ENCODE measurements at regions not wholly inside any gene's neighbourhood (a gene's known extent, or its start where the extent isn't known, plus 50 kb on each side); places are given as distances from the start of the nearest gene placed in this dataset.
"Not testable (repeated sequence)": the region's sequence is repeated elsewhere in the genome, so short reads cannot be mapped to it uniquely, and the experiment has no call there.

DNA sequence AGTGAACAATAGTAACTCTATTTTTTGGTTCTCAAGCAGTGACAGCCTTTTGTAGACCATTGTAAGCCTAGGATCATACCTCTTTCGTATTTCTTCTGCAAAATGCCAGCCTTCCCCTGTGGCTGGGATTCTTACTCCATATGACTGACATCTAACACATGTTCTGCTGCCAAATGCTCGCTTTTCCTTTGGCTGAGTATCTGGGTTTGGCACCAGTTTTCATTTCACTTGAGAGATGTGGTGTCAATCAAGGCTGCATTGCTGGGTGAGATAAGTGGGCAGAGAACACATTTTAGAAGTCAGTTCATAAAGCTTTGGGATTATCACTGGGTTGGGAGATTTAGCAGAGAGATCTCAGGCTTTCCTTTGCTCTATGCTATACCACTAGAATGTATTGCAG is 514.7 kb upstream of the SGO1 start:
- DNase-seq = no peak

DNA sequence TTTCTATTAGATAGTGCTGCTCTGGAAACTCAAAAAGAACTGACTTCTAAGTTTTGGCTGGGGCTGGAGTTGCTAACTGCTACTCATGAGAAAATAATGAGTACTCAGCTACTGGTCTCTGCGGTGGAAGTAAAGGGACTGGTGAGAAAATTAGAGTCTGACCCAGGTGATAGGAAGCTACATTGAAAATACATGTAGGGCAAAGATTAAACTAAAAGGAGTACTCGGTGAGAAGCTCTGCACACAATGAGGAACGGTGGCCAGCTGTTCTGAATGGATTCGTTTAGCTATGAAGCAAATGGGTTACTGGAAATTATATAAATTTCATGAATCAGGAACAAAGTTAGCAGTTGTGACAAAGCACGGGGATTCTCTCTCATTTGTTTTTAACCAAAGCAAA is 512.9 kb upstream of the SGO1 start:
- no peak for DNase-seq

DNA sequence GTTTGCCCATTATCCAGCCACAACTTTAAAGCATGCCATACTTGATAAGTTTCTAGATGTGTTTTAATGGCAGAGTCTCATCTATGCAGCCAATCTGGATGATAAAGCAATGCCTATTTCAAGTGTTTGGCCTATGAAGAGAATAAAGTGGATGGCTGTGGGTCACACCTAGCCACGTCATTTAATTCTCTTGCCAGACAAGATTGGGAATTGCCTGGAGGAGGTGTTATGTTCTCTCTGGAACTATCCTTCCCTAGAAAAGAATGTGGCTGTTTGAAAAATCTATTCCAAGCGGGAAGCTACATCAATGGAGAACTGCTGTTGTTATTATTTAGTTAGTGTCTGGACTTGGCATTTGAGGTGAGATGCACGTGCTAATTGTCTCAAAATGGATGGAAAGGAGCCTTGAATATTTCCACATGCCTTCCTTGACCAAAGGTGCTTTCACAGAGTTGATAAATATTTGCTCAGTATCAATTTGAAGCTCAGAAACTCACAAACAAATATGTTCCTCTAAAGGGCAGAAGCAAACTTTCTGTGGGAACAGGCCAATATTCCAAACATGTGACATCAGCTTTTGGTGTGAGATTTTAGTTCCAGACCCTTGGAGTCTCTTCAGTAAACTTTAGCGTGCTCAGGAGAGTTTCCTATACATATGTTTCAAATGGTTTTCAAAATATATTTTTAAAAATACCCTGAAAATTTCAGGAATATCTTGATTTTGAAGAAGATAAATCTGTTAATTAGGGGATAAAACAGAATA is 510.6 kb upstream of the SGO1 start:
- DNase-seq = no peak

GRCh38 chr3:20692675-20693074 is 506.7 kb upstream of the SGO1 start:
- DNase-seq = no peak

GRCh38 chr3:20683910-20684309 is 497.9 kb upstream of the SGO1 start:
- DNase-seq = no peak

DNA sequence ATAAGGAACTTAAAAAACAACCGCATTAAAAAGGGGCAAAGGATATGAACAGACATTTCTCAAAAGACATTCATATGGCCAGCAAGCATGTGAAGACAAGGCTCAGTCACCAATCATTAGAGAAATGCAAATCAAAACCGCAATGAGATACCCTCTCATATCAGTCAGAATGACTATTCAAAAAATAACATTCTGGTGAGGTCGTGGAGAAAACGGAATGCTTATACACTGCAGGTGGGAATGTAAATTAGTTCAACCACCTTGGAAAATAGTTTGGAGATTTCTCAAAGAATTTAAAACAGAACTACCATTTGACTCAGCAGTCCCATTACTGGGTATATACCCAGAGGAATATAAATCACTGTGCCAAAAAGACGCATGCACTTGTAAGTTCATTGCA is 496.6 kb upstream of the SGO1 start:
- DNase-seq = no peak

DNA sequence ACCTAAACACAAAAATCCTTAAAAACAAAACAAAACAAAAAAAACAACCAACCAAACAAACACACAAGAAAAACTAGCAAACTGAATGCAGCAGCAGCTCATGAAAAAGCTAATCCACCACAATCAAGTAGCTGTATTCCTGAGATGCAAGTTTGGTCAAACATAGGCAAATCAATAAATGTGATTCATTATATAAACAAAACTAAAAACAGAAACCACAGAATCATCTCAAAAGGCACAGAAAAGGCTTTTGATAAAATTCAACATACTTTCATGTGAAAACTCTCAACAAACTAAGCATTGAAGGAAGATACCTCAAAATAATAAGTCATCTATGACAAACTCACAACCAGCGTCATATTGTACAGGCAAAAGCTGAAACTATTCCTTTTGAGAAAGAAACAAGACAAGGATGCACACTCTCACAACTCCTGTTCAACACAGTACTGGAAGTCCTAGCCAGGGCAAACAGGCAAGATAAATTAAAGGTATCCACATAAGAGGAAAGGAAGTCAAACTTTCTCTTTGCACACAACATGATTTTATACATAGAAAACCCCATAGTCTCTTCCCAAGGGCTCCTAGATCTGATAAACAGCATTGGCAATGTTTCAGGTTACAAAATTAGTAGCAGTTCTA is 495.1 kb upstream of the SGO1 start:
- no peak for DNase-seq

DNA sequence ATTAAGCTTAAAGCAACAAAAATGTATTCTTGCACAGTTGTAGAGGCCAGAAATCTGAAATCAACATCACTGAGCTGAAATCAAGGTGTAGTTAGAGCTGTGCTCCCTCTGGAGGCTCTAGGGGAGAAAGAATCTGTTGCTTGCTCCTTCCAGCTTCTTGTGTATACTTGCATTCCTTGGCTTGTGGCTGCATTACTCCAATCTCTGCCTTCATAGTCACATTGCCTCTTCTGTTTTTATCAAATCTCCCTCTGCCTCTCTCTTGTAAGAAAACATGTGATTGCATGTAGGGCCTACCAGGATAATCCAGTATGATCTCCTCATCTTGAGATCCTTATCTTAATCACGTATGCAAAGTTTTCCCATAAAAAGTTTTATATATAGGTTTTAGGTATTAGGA is 487.9 kb upstream of the SGO1 start:
- DNase-seq = no peak

- DNase-seq = no peak
These were observed 483.7 kb upstream of the SGO1 start for GRCh38 chr3:20669675-20670074.

- no peak for DNase-seq
These were observed 483.2 kb upstream of the SGO1 start for GRCh38 chr3:20669184-20669583.

DNA sequence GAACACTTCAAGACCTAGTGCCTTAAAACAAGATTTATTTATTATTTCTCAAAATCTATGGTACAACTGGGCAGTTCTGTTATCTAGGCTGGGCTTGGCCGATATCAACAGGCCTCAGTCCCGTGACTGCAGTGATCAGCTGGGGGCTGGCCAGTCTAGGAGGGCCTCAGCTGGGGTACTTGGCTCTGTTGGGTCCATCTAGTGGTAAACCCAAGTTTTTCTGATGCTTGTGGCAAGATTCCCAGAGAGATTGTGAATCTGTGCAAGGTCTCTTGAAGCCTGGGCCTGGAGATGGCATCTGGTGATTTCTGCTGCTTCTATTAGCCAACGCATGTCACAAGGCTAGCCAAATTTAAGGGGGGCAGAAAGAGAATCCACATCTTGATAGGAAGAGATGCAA is 482.4 kb upstream of the SGO1 start:
- no peak for DNase-seq

DNA sequence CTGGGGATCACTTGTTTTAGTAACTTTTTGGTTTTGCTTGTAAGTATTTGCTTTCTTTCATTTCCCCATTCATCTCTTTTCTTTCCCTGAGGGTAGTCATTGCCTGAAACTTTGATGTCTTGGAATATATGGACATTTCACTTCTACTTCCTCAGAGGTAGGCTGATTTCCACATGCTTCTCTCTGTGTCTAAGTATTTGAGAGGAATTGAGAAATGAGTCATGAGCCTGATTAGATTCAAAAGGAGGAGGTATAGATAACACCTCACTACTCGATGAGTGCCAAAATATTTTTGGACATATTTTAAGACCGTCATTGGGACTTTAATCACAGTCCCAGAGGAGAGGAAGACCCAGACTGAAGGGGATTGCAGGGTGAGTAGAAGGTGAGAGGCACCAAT is 480.1 kb upstream of the SGO1 start:
- DNase-seq = no peak

GRCh38 chr3:20658491-20658890 is 472.5 kb upstream of the SGO1 start:
- DNase-seq = no peak

DNA sequence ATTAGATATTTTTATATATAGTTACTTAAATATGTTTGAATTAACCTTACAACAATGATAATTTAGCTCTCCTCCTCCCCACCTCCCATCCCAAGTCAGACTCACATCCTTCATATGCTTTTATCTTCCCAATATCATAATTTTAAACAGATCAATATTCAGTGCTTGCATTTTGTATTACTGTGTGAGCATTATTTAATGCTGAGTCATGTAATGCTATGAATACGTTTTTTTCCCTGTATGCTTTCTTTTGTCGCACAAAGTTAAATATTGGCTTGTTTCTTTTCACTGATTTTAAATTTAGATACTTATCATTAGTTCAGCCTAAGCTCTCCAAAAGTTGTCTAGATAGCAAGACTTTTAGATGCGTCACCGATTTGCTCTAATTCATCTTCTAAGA is 471.6 kb upstream of the SGO1 start:
- DNase-seq = no peak

DNA sequence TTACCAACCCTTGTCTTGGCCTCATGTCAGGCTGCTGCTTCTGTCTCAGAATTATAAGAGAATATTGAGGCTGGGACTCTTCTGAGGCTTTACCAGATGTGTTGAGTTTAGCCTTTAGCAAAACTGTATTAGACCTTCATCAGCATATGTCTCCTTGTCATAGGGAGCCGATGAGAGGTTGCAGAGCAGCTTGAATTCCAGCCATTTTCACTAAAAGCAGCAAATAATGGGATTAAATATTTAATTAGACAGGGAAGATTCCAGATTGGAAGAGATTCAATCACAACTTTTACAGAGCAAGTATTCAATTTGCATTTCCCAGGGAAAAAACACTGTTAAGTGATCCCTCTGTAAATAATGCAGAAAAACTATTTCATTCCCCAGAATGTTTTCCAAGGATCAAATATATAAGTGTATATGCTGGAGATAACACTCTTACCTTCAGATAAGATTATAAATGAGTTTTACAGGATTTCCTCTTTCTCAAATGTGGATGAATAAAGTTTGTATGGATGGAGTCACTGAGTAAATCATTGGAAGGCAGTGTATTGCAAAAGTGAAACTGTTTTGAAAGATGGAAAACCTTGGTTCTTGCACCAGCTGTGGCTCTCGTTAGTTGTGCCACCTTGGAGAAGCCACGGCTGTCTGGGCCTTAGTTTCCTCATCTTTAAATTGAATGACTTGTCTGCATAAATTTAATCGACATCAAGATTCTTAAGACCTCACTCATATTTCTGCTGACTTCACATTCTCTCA is 466.4 kb upstream of the SGO1 start:
- no peak for DNase-seq

- DNase-seq = no peak
These were observed 462.9 kb upstream of the SGO1 start for GRCh38 chr3:20648921-20649381.

DNA sequence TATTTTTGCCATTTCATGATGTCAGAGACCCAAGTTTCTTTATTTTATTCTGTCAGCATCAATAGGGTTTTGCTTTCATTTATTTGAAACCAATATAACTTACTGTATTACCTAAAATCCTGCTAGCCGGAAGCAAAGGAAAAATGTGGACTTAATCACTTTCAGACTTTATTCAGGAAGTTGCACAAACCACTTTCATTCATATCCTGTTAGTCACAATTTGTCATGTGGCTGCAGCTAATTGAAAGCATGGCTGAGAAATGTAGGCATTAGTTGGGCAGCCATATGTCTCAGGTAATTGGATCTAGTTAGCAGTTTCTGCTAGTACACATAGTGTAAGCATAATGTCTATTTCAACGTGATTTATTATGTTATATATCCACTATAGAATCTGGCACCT is 462.3 kb upstream of the SGO1 start:
- DNase-seq = no peak

GRCh38 chr3:20646425-20646824 is 460.4 kb upstream of the SGO1 start:
- DNase-seq = no peak

DNA sequence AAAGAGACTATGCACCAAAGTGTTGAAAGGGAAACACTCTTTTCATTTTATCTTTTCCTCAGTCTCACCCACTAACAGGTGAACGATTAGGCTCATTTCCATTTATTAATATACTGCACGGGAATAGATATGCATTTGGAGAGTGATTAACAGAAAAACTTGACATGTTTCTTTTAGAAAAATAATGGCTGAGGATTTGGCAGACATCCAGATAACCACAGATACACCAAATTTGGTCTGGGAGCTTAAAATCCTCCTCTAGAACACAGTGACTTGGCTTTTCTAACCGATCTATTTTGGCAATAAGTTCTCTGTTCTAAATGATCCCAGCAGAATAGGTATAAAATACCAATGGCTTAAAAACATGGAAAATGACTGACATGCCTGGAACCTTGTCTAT is 459.3 kb upstream of the SGO1 start:
- DNase-seq = no peak

- no peak for DNase-seq
These were observed 451.7 kb upstream of the SGO1 start for GRCh38 chr3:20637729-20638128.

DNA sequence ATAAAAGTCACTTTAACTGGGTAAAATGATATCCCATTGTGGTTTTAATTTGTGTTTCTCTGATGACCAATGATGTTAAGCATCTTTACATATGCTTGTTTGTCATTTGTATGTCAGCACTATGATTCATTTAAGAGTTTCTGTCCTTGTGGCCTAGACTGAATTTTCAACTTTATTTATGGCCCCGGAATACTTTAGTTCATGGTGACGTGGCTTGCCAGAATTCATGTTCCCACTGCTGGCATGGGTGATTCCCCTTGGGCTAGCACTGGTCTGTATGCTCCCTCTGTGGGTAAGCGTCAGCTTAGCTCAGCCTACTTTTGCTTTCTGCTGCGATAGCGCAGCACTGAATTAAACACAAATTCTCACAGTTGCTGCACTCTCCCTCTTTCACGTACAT is 436.3 kb upstream of the SGO1 start:
- DNase-seq = no peak

DNA sequence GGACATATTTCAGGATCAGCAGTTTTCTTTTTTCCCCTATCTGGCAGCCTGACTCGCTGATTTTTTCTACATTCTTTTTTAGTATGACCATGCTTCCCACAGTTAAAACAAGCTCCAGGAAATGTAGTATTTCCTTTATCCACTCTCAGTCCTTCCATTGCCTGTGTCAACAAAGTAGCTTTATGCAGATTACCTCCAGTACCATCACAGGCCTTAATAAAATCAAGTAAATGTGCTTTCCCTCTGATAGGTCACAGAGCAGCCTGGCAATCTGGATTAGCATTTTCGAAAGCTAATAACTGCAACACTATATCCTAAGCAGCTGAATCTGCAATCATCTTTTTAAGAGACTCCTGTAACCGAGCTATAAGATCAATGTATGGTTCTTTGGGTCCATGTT is 432.6 kb upstream of the SGO1 start:
- not testable (repeated sequence) for DNase-seq

GRCh38 chr3:20618181-20618580 is 432.2 kb upstream of the SGO1 start:
- DNase-seq = not testable (repeated sequence)

GRCh38 chr3:20615982-20616381 is 430.0 kb upstream of the SGO1 start:
- DNase-seq = not testable (repeated sequence)
